ENCODE measurements at regions not wholly inside any gene's neighbourhood (a gene's known extent, or its start where the extent isn't known, plus 50 kb on each side); places are given as distances from the start of the nearest gene placed in this dataset.

DNA sequence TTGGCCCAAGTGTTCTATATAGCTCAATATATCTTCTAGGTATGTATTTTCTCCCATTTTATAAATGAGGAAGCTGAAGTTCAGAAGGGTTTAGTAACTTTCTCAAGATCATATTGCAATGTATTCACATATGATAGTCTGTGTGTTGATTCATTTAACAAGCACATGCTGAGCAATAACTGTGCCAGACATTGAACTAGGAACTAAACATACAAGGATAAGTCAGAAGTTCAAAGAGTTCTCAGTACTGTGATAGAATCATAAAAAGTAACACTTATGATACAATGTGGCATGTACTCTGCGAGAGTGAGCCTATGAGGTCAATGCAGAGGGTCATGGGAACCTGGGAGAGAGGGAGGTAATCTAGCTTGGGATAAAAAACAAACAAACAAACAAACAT lies 1082.2 kb upstream of the TENM4 start:
- DNase-seq (ENCODE audit: extremely low read depth, insufficient read length), result no peak
- no peak for TF ChIP-seq CTCF (IDR thresholded peaks at IDR 0.05; ENCODE audit: insufficient read depth, low read length, poor library complexity, severe bottlenecking)
- Histone ChIP-seq H3K36me3 (ENCODE audit: control insufficient read depth, insufficient read depth, low read length) (no peaks in the 10 kb centered on the region), H3K27me3 (replicated peaks; ENCODE audit: control insufficient read depth, insufficient read depth, low read length) (no peaks in the 10 kb centered on the region), H3K4me3 (replicated peaks; ENCODE audit: low read depth, low read length) (no peak overlapping the region)

GRCh38 chr11:80521592-80521991 lies 1080.8 kb upstream of the TENM4 start:
- TF ChIP-seq CTCF (IDR thresholded peaks at IDR 0.05; ENCODE audit: insufficient read depth, low read length, poor library complexity, severe bottlenecking), result no peak
- no peak for DNase-seq (ENCODE audit: extremely low read depth, insufficient read length)
- no peaks in the 10 kb centered on the region for H3K36me3 ChIP-seq (ENCODE audit: control insufficient read depth, insufficient read depth, low read length)
- H3K27me3 ChIP-seq (replicated peaks; ENCODE audit: control insufficient read depth, insufficient read depth, low read length), result no peaks in the 10 kb centered on the region
- H3K4me3 ChIP-seq (replicated peaks; ENCODE audit: low read depth, low read length), result no peak overlapping the region

DNA sequence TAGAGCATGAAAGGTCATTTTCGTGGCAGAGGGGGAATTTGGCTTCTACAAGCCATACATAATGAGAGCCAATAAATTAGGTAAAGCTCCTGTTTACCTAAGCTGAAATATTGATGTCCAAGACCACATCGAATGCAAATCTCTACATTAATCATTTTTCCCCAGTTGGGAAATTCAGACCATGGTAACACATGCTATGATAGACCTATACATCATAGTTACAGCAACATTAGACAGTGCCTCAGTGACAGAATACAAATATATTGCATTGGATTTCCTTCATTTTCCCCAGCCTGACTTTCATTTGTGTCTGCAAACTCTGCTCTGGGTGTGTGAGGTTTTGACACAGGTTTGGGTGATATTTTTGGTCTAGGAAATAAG lies 1079.7 kb upstream of the TENM4 start:
- TF ChIP-seq CTCF (IDR thresholded peaks at IDR 0.05; ENCODE audit: insufficient read depth, low read length, poor library complexity, severe bottlenecking), result no peak
- no peaks in the 10 kb centered on the region for H3K27me3 ChIP-seq (replicated peaks; ENCODE audit: control insufficient read depth, insufficient read depth, low read length)
- no peaks in the 10 kb centered on the region for H3K36me3 ChIP-seq (ENCODE audit: control insufficient read depth, insufficient read depth, low read length)
- no peak overlapping the region for H3K4me3 ChIP-seq (replicated peaks; ENCODE audit: low read depth, low read length)
- no peak for DNase-seq (ENCODE audit: extremely low read depth, insufficient read length)

GRCh38 chr11:80519596-80520506 lies 1079.0 kb upstream of the TENM4 start:
- no peak for TF ChIP-seq CTCF (IDR thresholded peaks at IDR 0.05; ENCODE audit: insufficient read depth, low read length, poor library complexity, severe bottlenecking)
- no peak overlapping the region for H3K4me3 ChIP-seq (replicated peaks; ENCODE audit: low read depth, low read length)
- DNase-seq (ENCODE audit: extremely low read depth, insufficient read length), result no peak

DNA sequence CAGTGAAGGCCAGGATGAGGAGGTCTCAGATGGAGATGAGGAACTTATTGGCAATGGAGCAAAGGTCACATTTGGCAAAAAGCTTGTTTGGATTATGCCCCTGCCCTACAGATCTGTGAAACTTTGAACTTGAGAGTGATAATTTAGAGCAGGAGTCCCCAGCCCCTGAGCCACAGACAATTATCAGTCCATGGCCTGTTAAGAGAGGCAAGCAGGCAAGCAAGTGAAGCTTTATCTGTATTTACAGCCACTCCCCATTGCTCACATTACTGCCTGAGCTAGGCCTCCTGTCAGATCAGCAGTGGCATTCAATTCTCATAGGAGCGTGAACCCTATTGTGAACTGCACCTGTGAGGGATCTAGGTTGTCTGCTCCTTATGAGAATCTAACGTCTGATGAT lies 1076.9 kb upstream of the TENM4 start:
- H3K4me3 ChIP-seq (replicated peaks; ENCODE audit: low read depth, low read length), result no peak overlapping the region
- no peaks in the 10 kb centered on the region for H3K27me3 ChIP-seq (replicated peaks; ENCODE audit: control insufficient read depth, insufficient read depth, low read length)
- no peak for DNase-seq (ENCODE audit: extremely low read depth, insufficient read length)
- no peaks in the 10 kb centered on the region for H3K36me3 ChIP-seq (ENCODE audit: control insufficient read depth, insufficient read depth, low read length)
- TF ChIP-seq CTCF (IDR thresholded peaks at IDR 0.05; ENCODE audit: insufficient read depth, low read length, poor library complexity, severe bottlenecking), result no peak

More at GRCh38 chr11:80519596-80520506, 1079.0 kb upstream of the TENM4 start:
- Histone ChIP-seq H3K27me3 (replicated peaks; ENCODE audit: control insufficient read depth, insufficient read depth, low read length) (no peaks in the 10 kb centered on the region), H3K36me3 (ENCODE audit: control insufficient read depth, insufficient read depth, low read length) (no peaks in the 10 kb centered on the region)

Measured in GM06990 (cell line).